HG03064 (cell line): ENCODE measurements at regions not wholly inside any gene's neighbourhood (a gene's known extent, or its start where the extent isn't known, plus 50 kb on each side); places are given as distances from the start of the nearest gene placed in this dataset.
"Not testable (repeated sequence)": the region's sequence is repeated elsewhere in the genome, so short reads cannot be mapped to it uniquely, and the experiment has no call there.

Source experiments
- ATAC-seq: cut with Tn5 transposase; IDR thresholded peaks from one replicate; pipeline ENCODE4 v1.9.1; 2021; ENCODE audit warnings: low read depth; ENCODE audit not compliant: unreplicated experiment

- no peak for ATAC-seq
These were observed 909.1 kb downstream of the TRHDE start for GRCh38 chr12:73181244-73181643.

- ATAC-seq = no peak
These were observed 913.2 kb downstream of the TRHDE start for GRCh38 chr12:73185403-73185802.

- ATAC-seq = no peak
These were observed 914.1 kb downstream of the TRHDE start for GRCh38 chr12:73186272-73186671.

DNA sequence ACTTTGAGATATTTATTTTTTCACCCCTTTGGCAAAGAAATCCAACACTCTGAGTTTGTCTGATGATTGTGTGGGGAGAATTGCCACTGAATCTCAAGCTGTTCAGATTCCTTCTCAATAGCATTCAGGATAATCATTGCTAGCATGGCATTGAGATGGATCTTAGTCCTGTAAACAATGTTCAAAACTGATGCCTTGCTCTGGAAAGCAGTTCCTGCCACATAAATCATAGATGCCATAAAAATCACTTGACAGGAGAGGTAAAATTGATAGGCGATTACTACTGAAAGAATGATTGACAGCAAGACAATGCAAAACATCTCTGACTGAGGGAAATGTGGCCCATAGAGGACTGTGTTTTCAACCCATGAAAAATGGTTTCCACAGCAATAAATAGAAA, 915.6 kb downstream of the TRHDE start:
- ATAC-seq = no peak

DNA sequence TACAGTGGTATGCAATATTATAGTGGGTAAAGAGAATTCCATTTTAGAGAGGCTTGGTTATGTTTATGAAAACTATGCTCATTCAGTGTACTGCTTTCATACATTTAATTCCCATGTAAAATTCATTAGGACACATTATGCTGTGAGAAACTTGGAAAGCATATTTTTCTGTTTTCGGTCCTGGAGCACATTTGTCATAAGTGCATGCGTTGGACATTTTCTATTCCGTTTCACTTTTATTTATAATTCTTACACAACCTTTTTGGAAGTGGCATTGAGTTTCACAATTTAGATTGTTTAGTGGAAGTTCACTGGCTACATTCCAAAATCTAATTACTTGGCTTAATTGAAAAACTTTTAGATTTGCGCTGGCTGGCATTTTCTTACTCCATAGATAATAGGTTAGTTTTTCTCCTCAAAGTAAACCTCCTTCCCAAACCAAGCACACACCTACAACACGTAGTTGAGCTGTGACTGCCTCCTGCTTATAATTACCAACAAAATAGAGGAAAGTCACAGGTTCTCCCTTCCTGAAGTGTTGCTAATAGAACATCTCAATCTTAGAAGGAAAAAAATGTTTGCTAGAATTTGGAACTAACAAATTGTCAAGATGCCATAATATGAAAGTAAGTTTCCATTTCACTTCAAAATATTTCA, 938.5 kb downstream of the TRHDE start:
- ATAC-seq = no peak

GRCh38 chr12:73220951-73221350, 948.8 kb downstream of the TRHDE start:
- no peak for ATAC-seq

DNA sequence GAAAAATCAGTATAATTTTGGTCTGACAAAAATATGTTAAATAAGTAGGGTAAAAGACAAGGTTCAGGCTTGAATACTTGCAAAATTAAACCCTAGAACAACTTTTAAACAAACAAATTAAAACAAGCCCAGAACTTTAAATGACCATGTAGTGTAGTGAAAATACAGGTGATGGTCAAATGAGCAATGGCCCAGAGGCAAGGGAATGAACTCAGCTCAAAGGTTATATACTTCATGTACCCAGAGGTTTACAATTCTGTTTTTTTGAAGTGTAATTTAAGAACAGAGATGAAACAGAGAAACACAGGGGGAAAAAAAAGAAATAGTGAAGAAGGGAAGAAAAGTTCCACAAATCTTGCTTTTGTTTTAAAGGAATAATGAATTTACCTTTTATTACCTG, 949.2 kb downstream of the TRHDE start:
- ATAC-seq = no peak

- ATAC-seq = no peak
These were observed 949.7 kb downstream of the TRHDE start for GRCh38 chr12:73221836-73222235.

DNA sequence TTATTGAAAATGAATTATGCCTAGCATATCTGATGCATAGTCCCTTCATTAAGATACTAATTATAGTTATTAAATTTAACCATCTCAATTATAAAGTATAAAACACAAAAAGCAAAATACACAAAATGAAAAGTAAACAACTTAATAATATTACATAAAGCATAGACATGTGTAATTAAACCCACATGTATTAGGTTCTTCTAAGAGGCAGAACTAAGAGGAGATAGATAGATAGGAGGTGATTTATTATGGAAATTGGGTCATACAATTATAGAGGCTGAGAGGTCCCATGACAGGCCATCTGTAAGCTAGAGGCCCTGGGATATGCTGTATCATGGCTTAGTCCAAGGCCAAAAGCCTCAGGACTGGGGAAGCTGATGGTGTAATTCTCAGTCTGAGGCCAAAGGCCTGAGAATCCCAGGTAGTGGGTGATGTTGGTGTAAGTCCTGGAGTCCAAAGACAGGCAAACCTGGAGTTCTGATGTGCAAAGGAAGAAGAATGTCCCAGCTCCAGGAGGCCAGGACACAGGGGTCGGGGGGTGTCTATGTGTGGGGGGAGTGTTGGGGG, 953.3 kb downstream of the TRHDE start:
- no peak for ATAC-seq

DNA sequence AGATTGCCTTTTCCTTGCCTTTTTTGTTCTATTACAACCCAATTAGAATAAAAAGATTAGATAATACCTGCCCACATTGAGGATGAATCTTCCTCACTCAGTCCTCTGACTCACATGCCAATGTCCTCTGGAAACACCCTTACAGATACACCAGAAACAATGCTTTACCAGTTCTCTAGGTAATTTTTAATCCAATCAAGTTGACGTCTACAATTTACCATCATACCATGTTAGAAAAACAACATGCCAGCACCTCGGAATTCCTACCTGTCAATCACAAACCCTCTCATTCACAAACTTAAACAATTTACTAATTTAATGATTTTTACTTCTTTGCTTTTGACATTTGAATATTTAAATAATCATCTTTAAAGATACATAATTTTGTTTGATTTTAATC, 953.8 kb downstream of the TRHDE start:
- ATAC-seq = no peak

DNA sequence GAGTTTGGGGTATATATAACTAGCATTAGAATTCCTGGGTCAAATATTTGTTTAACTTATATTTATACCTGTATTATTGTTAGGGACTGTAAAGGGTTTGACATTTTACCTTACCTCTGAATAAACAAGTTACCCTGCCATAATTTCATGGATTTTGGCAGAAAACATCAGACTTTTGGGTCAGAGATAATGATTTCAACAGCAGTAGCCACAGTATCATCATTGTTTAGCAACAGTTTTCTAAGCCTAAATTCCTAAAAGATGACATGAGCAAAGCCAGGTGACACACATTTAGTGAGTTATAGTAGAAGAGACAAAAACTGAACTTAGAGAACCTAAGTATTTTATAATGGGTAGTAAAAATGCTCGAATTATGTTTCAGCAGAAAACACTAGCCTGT, 954.4 kb downstream of the TRHDE start:
- ATAC-seq = no peak

DNA sequence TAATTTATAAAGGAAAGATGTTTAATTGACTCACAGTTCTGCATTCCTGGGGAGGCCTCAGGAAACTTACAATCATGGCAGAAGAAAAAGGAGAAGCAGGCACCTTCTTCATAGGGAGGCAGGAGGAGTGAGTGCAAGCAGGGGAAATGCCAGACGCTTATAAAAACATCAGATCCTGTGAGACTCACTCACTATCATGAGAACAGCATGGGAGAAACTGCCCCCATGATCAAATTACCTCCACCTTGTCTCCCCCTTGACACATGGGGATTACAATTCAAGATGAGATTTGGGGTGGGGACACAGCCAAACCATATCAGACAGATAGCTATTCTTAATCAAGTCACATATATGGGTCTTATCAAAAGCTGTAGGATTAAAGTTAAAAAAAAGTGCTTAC, 956.7 kb downstream of the TRHDE start:
- ATAC-seq = not testable (repeated sequence)

DNA sequence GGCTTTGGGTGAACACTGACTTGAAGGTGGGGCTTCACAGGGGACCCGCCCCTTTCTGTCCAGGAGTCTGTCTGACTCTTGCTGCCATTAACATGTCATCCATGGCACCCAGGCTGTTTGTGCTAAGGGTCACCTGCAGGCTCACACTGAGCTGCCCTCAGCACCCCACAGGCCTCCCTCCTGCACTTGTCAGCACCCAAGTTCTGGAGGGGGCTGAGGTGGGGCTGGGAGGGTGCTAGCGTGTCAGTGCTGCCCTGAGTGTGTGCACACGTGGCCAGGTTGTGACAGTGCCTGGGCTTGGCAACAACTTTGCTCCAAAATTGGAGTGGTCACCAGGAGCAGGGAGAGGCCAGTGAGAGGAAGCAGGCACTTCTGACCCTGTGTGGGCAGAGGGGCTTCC, 963.2 kb downstream of the TRHDE start:
- ATAC-seq = no peak

GRCh38 chr12:73240110-73240509, 967.9 kb downstream of the TRHDE start:
- no peak for ATAC-seq

GRCh38 chr12:73262788-73263381, 990.7 kb downstream of the TRHDE start:
- no peak for ATAC-seq

GRCh38 chr12:73266206-73266605, 994.0 kb downstream of the TRHDE start:
- ATAC-seq = no peak

DNA sequence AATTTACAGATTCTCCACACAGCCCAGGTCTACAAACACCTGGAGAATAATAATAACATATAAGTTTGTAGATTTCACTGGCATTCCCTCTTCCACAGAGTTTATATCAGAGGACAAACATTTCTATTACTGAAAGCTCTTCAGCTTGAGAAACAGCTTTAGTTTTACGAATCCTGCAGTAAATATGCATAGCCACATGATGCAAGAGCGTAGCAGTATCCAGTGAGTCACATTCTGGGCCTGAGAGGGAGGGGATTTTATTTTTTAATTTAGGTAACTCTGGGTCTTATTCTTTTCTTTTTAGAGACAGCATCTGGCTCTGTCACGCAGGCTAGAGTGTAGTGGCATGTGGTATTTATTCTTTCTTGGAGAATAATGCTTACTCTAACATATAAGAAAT, 1002.8 kb downstream of the TRHDE start:
- ATAC-seq = no peak

GRCh38 chr12:73277971-73278370, 1005.8 kb downstream of the TRHDE start:
- ATAC-seq = no peak

- ATAC-seq = no peak
These were observed 1029.4 kb downstream of the TRHDE start for GRCh38 chr12:73301530-73301929.

GRCh38 chr12:73307260-73307659, 1035.1 kb downstream of the TRHDE start:
- no peak for ATAC-seq

DNA sequence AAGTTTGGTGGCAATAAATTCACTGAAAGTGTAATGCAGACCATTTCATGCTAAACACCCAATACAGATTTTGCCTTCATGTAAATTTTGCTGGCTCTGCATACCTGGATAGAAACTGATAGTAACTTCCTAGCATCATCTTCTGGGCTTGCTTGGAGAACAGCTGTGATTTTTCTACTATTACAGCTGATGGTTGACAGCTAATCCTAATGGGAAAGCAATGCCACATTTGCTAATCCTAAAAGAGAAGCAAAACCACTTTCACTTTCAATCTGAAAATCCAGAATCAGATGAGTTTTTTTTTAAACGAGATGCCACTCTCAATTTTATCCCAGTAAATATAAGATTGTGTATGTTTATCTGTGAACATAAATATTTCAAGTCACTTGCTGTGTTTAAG, 1035.9 kb downstream of the TRHDE start:
- no peak for ATAC-seq

- ATAC-seq = no peak
These were observed 1036.6 kb downstream of the TRHDE start for GRCh38 chr12:73308747-73309146.
